DOHH2 (cell line): ENCODE measurements at regions not wholly inside any gene's neighbourhood (a gene's known extent, or its start where the extent isn't known, plus 50 kb on each side); places are given as distances from the start of the nearest gene placed in this dataset.

Experiments
- H3F3A ChIP-seq: fragments of 200-600 bp; sonication (generic), shearing (Covaris generic); 2 replicates; pipeline ENCODE4 v1.6.0; 2016; ENCODE audit warnings: antibody characterized with exemption, mild to moderate bottlenecking; ENCODE audit not compliant: control insufficient read depth, insufficient read depth
- H3K27ac ChIP-seq: fragments of 200-600 bp; sonication (generic); 2 replicates; pipeline ENCODE4 v1.5.1; 2014; ENCODE audit warnings: low read depth, mild to moderate bottlenecking, low read length, moderate library complexity
- H3K27me3 ChIP-seq: fragments of 200-600 bp; sonication (generic); 2 replicates; pipeline ENCODE4 v1.6.1; 2014; ENCODE audit warnings: mild to moderate bottlenecking, low read length, mixed read lengths; ENCODE audit not compliant: control insufficient read depth
- H3K36me3 ChIP-seq: fragments of 200-600 bp; sonication (generic); 2 replicates; pipeline ENCODE4 v1.6.1; 2014; ENCODE audit warnings: mild to moderate bottlenecking, low read length, moderate library complexity, mixed read lengths; ENCODE audit not compliant: control insufficient read depth
- H3K4me1 ChIP-seq: fragments of 200-600 bp; sonication (generic); 2 replicates; pipeline ENCODE4 v1.6.1; 2014; ENCODE audit warnings: mild to moderate bottlenecking, low read length, mixed read lengths; ENCODE audit not compliant: control insufficient read depth
- H3K4me2 ChIP-seq: fragments of 200-600 bp; sonication (generic); 2 replicates; pipeline ENCODE4 v1.6.0; 2014; ENCODE audit warnings: mild to moderate bottlenecking, low read length, moderate library complexity
- H3K4me3 ChIP-seq: fragments of 200-600 bp; sonication (generic); 2 replicates; pipeline ENCODE4 v1.5.1; 2014; ENCODE audit warnings: mild to moderate bottlenecking, low read length, mixed read lengths
- H3K79me2 ChIP-seq: fragments of 200-600 bp; sonication (generic); 2 replicates; pipeline ENCODE4 v1.6.1; 2014; ENCODE audit warnings: mild to moderate bottlenecking, low read length, mixed read lengths; ENCODE audit not compliant: control insufficient read depth
- H3K9me2 ChIP-seq: fragments of 200-600 bp; sonication (generic); replicated peaks from 2 replicates; pipeline ENCODE4 v1.6.1; 2014; ENCODE audit warnings: mild to moderate bottlenecking, low read length, mixed read lengths; ENCODE audit not compliant: control insufficient read depth
- H3K9me3 ChIP-seq: fragments of 200-600 bp; sonication (generic); 2 replicates; pipeline ENCODE4 v1.6.1; 2014; ENCODE audit warnings: antibody characterized with exemption, low read length, mixed read lengths; ENCODE audit not compliant: control insufficient read depth, insufficient read depth
- H4K20me1 ChIP-seq: fragments of 200-600 bp; sonication (generic); 2 replicates; pipeline ENCODE4 v1.6.0; 2014; ENCODE audit warnings: low read depth, mild to moderate bottlenecking, antibody characterized with exemption, low read length, moderate library complexity; ENCODE audit not compliant: control insufficient read depth, insufficient read depth
- EZH2phosphoT487 ChIP-seq: fragments of 200-600 bp; sonication (generic); IDR thresholded peaks from 2 replicates; pipeline ENCODE4 v1.6.1; 2017; ENCODE audit warnings: borderline replicate concordance, mild to moderate bottlenecking, antibody characterized with exemption, low read length, moderate library complexity, mixed read lengths
- TF ChIP-seq, protein P1 (sequence below): fragments of 200-600 bp; sonication (generic); IDR thresholded peaks from one replicate; pipeline ENCODE4 v1.5.1; 2014; ENCODE audit warnings: antibody characterized with exemption, mild to moderate bottlenecking, low read depth, low read length; ENCODE audit not compliant: poor library complexity, severe bottlenecking

DNA sequence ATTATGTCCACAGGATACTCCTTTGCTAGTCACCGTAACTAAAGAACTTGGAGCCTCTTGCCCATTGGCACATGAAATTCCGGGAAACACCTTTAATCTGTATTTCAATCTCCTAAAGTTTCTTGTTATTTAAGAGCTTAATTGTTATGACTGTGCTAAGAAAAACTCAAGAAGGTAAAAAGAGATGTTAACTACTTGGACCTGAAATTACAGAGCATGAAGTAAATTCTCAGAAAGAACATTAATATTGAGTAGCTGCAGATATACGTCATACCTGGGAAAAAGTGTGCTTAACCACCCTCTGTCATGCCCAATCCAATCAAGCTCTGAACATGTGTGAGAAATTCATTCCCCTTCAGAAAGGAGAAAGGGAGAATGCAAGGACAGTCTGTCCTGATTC is 394.9 kb upstream of the PTGER4 start:
- H3K27me3 ChIP-seq: no peaks in the 10 kb centered on the region
- H3K4me1 ChIP-seq: no peaks in the 10 kb centered on the region
- TF ChIP-seq, protein P1, sequence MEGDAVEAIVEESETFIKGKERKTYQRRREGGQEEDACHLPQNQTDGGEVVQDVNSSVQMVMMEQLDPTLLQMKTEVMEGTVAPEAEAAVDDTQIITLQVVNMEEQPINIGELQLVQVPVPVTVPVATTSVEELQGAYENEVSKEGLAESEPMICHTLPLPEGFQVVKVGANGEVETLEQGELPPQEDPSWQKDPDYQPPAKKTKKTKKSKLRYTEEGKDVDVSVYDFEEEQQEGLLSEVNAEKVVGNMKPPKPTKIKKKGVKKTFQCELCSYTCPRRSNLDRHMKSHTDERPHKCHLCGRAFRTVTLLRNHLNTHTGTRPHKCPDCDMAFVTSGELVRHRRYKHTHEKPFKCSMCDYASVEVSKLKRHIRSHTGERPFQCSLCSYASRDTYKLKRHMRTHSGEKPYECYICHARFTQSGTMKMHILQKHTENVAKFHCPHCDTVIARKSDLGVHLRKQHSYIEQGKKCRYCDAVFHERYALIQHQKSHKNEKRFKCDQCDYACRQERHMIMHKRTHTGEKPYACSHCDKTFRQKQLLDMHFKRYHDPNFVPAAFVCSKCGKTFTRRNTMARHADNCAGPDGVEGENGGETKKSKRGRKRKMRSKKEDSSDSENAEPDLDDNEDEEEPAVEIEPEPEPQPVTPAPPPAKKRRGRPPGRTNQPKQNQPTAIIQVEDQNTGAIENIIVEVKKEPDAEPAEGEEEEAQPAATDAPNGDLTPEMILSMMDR: no peak
- no peak for TF ChIP-seq EZH2phosphoT487

GRCh38 chr5:40278881-40279280 is 400.8 kb upstream of the PTGER4 start:
- no peaks in the 10 kb centered on the region for H3K27me3 ChIP-seq
- no peak for TF ChIP-seq EZH2phosphoT487
- TF ChIP-seq, protein P1: no peak
- no peaks in the 10 kb centered on the region for H3K79me2 ChIP-seq
- no peak overlapping the region for H3K4me3 ChIP-seq
- H3K9me2 ChIP-seq: no peaks in the 10 kb centered on the region
- no peak overlapping the region for H3K27ac ChIP-seq
- no peak overlapping the region for H3K4me2 ChIP-seq
- no peaks in the 10 kb centered on the region for H3F3A ChIP-seq
- H3K9me3 ChIP-seq: no peaks in the 10 kb centered on the region
- no peaks in the 10 kb centered on the region for H4K20me1 ChIP-seq
- H3K4me1 ChIP-seq: no peaks in the 10 kb centered on the region
- no peaks in the 10 kb centered on the region for H3K36me3 ChIP-seq

More for the DNA sequence above, 394.9 kb upstream of the PTGER4 start:
- no peak overlapping the region for H3K4me2 ChIP-seq
- H3K9me2 ChIP-seq: no peaks in the 10 kb centered on the region
- H3K4me3 ChIP-seq: no peak overlapping the region
- no peaks in the 10 kb centered on the region for H3K36me3 ChIP-seq
- no peaks in the 10 kb centered on the region for H3K79me2 ChIP-seq
- no peaks in the 10 kb centered on the region for H4K20me1 ChIP-seq
- no peaks in the 10 kb centered on the region for H3K9me3 ChIP-seq
- no peak overlapping the region for H3K27ac ChIP-seq
- no peaks in the 10 kb centered on the region for H3F3A ChIP-seq

GRCh38 chr5:40277161-40277906 is 402.4 kb upstream of the PTGER4 start:
- TF ChIP-seq EZH2phosphoT487: no peak
- TF ChIP-seq, protein P1: no peak
- no peaks in the 10 kb centered on the region for H3K36me3 ChIP-seq
- no peak overlapping the region for H3K4me2 ChIP-seq
- H3K9me3 ChIP-seq: no peaks in the 10 kb centered on the region
- H3F3A ChIP-seq: no peaks in the 10 kb centered on the region
- H3K79me2 ChIP-seq: no peaks in the 10 kb centered on the region
- no peak overlapping the region for H3K4me3 ChIP-seq
- no peaks in the 10 kb centered on the region for H4K20me1 ChIP-seq
- H3K27me3 ChIP-seq: no peaks in the 10 kb centered on the region
- H3K27ac ChIP-seq: no peak overlapping the region
- no peaks in the 10 kb centered on the region for H3K4me1 ChIP-seq
- no peaks in the 10 kb centered on the region for H3K9me2 ChIP-seq
